HG02642 (cell line): ENCODE measurements at regions not wholly inside any gene's neighbourhood (a gene's known extent, or its start where the extent isn't known, plus 50 kb on each side); places are given as distances from the start of the nearest gene placed in this dataset.

ENCODE experiments used
- ATAC-seq: cut with Tn5 transposase; IDR thresholded peaks from one replicate; pipeline ENCODE4 v1.9.1; 2021; ENCODE audit warnings: mild to moderate bottlenecking; ENCODE audit not compliant: unreplicated experiment, poor library complexity

DNA sequence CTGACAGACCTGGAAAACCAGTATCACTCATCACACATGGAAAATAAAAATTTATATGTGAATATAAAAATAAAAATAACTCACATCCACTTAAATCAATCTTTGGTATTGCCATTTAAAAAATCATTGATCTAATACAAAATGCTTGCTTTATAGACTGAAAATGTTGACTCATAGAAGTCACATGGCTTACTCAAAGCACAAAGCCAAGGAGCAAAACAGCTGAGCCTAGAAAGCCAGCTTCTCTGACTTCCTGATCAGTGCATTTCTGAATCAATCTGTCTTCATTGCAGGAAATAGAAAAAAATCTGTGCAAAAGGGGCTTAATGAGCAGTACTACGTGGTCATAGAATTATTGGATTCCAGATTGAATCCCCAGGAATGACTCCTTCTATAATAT is 176.9 kb upstream of the HS3ST1 start:
- ATAC-seq, result no peak

DNA sequence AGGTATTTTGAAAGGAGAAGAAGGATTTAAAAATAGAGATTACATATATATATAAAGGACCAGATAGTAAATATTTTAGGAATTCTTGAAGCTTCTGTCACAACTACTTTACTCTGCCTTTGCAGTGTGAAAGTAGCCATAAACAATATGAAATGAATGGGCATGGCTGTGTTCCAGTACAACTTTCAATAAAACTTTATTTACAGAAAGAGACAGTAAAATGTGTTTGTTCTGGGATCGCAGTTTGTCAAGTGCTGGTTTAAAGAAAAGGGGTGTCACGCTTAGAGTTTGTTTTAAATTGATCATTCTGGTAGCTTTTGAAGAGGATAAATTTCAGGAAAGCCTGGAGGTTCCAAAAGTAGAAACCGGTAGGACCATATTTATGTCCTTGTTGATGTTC is 176.1 kb upstream of the HS3ST1 start:
- ATAC-seq, result no peak

DNA sequence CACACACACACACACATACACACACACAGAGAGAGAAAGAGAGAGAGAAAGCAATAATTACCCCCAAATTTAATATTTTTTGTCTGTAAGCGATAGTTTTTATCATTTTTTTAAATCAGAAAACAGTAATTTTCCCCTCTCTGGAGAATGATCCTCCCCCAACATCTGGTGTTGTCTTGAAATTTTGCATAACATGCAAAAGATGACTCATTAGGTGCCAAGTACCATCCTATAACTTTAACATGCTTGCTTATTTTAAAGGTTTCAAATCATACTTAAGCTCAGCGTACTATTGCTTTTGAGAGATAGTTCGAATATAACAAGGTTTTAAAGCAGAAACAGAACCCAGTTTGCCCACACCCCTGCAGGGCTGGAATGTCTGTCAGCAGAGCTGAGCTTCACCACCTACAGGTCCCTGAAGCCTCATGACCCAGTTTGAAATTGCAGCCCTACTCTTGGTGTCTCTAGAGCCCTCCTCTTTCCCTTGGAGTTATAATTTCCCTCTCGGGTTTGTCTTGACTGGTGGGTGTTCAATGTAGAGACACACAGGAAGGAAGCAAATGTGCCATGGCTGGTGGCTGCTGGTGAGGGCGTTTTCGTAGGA is 175.0 kb upstream of the HS3ST1 start:
- no peak for ATAC-seq

DNA sequence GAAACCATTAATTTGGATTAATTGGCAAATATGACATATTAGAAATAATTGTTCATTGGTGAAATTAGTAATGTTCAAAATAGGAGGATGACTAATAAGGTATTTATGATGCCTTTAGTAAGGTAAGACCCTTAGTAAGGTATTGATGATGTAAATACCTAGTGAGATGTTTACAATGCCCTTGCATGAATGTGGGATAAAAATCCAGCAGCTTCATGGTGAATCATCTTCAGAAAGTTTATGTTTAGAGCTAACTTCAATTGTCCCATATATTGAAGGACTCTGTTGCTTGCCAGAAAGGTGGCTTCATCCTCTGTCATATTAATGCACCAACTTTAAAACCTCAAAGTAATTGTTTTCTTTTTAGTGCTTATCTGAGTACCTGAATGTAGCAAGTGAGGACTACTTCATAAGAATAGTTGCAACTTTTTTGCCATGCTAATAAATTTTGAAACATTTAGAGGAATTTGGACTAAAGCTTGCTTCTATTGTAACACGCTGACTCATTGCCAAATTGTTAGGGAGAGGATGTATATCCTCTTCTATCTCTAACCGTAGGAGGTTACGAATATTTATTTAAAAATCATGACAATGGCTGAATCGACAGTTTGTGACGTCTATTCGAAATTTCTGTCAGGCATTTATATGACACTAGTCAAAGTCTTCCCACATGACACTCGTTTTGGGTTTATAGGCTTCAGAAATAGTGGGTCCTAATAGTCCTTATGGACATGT is 174.1 kb upstream of the HS3ST1 start:
- ATAC-seq, result no peak

DNA sequence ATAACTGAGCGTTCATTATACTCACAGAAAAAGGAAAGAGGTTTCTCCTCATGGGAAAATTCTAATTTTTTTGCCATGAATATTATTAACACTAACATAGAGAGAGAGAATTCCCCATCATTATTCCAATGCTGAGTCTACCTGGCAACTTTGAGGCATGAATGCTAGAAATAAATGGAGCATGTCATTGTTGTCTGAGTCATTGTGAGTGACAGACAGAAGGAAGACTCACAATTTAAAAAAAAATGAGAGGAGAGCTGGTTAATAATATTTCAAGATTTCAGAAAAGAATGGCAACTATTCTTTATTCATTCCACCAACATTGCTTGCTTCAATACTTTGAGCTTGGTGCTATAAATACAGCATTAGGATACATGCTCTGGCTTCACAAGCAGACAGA is 170.4 kb upstream of the HS3ST1 start:
- no peak for ATAC-seq

DNA sequence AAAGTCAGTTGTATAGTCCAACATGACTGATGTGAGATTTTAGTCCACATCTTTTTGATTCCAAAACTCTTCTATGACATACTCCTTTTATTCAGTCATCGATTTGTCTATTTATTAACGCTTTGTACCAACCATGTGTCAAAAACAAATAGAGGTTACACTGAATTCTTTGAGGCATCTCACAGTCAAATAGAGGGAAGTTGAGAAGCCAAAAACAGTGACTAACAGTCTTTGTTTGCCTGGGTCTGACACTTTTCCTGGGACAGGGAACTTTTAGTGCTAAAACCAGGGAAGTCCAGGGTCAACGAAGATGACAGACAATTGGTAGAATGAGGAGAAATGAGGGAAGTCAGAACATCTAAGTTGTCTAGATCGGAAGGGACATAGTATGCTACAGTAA is 169.9 kb upstream of the HS3ST1 start:
- no peak for ATAC-seq

DNA sequence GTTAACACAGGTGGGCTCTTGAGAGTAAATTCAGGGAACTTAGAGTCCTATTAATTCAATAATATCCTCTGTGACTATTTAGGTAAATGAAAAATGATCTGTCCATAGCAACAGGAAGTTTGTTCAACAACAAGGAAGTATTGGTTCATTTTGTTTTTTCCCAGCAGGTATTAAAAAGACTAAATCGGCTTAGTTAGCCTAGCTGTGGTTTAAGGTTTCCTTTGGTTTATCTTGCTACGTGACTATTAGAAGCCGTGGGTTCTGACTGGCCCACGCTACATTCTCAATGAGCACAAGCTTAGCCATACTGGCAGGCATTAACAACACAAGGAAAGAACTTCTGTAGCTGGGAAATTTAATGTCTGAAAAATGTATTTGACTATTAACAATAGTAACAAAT is 168.8 kb upstream of the HS3ST1 start:
- ATAC-seq, result no peak

DNA sequence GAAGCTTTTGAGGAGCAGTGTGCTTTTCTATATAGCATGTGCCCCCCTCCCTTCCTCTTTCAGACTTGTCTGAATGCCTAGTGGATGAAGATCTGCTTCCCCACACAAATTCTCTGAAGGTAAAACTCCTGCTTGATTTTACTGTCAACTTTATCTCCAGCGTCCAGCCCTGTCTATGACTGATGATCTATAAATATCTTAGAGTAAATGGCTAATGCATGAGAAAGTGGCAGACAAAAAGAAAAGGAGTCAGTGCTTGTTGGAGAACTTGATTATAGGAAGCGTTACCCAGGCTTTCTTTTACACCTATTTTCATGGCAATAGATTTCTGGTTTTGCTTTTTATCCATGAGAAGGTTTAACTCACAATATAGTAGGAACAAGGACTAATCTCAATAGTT is 168.3 kb upstream of the HS3ST1 start:
- ATAC-seq, result no peak

DNA sequence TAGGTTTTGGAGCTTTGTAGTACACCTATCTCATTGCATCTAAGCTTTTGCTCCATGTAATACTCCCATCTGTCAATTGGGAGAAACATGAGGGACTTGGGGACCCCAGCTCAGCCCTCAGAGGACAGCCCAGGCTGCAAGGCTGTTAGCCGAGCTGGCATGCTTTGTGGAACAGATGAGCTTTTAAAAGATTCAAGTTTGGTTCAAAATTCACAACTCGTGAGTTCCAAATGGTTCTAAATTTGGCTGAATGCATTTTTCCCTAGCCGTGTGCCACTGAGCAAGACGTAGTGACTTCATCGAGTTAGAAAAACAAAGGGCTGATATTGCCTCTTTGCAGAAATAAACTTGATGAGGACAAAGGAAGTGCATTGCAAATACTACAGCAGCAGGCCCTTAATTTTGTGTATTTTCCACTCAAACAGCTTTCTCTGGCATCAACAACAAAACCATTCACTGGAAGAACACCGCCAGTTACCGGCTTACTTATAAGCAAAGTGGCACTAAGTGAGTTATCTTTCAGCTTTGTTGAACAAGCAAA is 165.0 kb upstream of the HS3ST1 start:
- ATAC-seq, result no peak

DNA sequence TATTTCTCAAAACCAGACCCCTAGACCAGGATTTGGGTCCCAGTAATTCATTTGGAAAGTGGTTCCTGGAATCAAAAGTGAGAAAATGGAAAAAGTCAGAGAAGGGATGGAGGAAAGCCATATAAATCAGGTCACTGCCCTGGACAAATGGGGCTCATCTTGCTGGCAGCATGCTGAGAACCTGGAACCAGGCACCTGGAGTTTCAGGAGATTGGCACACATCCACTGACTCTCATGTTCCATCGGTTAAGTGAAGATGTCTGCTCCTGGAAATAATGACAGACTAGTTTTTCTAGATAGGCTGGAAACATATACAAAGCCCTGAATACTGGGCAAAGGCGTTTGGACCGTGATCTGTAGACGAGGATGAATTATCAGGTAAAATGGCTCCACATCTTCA is 163.6 kb upstream of the HS3ST1 start:
- ATAC-seq, result no peak

DNA sequence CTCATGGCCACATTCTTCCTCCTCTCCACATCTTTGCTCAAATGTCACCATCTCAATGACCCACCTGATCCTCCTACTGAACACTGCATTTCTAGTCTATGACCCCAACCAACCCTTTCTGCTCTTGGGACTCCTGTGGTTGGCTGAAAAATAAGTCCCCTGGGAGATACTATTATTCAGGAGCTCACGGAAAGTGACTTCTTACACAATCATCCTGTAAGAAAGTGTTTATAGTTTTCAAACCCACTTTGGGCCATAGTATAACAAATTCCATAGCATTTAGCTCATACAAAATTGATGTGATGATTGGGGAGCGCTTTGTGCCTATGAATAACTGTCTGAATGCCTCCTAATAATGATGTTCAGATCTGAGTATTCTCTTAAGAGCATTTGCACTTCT is 161.4 kb upstream of the HS3ST1 start:
- ATAC-seq, result no peak

DNA sequence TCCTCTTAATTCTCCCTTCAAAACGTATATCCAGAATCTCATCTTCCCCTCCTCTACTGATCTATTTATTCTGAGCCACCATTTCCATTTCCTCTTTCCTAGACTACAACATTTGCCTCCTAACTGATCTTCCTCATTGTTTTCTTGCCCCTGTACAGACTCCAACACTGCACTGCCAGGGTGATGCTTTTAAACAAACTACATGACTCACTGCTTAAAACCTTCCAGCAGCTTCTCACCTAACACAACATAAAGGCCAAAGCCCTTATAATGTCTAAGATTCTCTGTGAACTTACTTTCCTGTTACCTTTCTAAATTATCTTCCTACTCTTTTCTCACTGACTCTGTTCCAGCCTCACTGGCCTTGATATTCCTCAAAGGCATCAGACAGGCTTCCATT is 161.0 kb upstream of the HS3ST1 start:
- ATAC-seq, result no peak

DNA sequence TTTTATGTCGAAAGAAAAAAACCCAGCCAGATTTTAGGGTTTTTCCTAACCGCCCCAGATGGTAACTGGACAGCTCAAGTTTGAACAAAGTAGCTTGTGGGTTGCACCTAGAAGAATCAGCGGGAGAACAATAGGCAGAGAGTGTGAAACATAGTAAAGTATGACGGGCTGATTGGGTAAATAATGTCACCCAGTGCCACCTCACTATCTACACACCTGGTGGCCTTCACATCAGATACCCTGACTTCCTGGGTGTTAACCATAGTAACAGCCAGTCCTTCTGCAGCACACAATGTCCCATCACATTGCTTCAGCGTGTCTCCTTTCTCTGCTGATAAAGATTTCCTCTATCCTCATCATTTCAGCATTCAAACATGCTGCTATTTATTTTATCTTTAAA is 159.1 kb upstream of the HS3ST1 start:
- no peak for ATAC-seq

DNA sequence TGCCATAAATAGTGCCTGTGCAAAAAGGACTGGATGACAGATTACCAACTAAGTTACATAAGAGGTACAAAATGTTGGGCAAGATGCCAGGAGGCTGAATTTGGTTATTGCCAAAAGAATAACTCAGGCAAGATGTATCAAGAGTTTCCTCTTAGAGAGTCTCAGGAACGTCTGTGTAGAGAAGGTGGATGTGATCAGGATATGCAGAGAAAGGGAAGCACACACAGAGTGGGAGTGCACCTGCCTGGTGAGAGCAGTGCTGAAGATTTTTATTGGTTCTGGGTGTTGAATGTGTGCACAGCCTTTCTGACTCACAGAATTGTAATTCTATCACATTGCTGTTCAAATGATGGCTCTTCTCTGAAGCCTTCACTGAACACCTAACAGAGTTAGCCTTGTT is 156.8 kb upstream of the HS3ST1 start:
- no peak for ATAC-seq

DNA sequence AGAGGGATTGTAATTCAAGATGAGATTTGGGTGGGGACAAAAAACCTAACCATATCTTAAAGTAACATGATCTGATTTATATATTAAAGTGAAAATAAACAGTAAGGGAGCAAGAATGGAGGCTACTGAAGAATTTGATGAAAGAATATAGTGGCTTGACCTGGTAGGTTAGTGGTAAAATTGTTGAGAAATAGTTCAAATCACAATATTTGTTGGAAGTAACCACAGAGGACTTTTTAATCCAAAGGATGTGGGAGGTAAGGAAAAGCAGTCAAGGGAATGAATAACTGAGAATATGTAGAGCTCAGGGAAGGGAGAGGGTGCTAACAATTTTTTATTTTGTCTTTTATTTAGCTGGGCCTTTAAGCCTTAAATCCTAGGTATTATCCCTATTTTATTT is 139.8 kb upstream of the HS3ST1 start:
- no peak for ATAC-seq

DNA sequence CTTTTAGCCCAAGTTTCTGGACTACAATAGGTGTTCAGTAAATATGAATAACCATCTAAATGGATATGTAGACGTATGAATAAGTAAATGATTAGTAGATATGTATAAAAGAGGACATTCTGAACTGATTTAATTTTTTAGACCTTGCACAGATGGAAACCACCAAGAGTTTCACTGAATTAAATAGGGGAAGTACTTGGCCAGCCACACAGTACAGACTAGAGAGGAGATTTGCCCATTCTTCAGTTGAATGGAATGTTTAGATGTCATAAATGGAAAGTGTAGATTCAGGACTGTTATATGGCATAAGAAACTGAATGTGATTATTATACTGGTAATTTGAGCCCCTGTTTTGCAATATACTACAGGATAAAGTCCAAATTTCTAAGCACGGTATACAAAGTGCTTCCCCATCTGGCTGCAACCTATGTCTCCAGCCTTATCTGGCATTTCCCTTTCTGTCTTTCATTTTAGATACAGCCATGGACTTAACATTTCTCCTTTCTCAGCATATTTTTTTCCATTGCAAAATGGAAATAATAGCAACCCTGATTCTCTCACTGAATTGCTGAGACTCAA is 137.8 kb upstream of the HS3ST1 start:
- ATAC-seq, result peak; percentile 80

DNA sequence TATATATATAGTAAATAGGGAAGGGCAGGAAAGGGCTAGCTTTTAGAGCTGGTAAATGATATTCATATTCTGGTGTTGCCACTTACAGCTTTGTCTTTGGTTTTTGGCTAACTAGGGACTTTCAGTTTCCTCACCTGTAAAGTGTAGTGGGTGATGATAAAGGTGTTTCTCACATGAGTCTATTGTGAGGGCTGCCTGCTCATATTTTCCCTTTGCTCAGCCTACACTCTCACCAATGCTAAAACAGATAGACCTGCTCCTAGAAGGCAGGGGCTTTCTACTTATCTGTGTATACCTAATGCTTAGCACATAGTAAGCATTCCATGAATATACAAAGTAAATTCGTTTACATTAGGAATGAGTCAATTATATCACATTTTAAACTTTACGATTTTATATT is 137.2 kb upstream of the HS3ST1 start:
- ATAC-seq, result peak; percentile 70

DNA sequence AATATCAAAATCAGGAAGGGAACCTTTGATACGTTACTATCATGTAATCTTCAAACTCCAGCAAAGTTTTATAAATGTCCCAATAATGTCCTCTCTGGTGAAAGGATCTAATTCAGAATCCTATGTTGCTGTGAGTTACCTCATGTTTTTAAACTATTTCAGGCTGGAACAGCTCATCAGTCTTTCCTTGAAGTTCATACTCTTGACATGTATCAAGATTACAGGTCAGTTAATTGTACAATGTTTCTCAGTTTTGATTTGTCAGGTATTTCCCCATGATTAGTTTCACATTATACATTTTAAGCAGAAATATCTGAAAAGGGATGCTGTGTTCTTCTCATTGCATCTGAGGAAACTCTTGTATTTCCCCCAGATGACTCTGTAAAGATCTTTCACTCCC is 136.5 kb upstream of the HS3ST1 start:
- ATAC-seq, result no peak

DNA sequence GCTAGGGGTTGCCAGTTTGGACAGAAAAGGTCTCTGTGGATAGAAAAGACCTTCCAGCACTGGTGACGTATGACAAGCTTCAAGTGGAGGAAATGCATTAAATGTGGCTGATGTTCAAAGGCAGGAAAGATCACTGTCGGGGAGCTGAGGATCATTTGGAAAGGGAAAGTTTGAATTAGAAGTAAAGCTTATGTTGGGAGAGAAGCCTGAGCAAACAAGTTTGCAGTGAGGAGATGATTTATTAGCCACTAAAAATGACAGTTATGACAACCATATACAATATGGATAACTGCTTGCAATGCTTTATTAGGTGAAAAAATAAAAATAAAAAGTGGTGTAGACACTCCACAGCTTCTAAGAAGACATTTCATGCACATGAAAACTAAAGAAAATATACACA is 135.3 kb upstream of the HS3ST1 start:
- ATAC-seq, result no peak

DNA sequence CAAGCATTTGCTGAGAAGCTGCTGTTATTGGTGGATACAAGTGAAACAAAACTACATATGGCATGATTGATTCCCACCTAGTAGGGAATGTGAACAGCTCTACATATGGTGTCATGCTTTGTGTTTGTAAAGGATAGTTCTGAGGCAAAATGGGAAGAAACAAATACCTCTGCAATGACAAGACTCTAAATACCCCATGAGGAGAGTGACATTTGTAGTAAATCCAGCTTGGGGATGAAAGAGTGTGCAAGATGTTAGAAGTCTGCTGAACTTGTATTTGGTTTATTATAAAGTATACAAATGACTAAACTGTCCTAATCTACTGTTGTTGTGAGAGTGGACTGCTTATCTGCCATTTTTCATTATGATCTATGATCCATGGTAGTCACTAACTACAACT is 120.8 kb upstream of the HS3ST1 start:
- no peak for ATAC-seq

DNA sequence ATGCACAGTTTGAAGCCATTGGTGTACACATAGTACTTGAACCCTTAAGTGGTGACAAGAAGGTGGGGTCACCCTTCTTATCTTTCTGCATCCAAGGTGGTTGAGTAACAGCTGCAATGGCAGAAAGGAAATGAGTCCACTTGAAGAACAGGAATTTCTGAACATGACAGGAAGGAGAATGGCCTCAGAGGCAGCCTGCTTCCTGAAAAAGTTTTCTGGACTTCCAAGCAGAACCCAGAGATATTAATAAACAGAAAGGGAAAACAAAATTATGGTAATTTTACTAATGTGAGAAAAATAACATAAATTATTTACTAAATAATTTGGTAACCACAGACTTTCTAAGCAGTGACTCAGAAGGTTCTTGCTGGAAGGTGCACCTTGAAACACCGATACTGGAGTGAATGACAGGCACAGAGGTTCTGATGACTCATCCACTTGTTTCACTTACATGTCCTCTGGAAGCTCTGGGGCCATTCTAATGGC is 119.9 kb upstream of the HS3ST1 start:
- peak; percentile 93 for ATAC-seq
